ENCODE measurements at regions not wholly inside any gene's neighbourhood (a gene's known extent, or its start where the extent isn't known, plus 50 kb on each side); places are given as distances from the start of the nearest gene placed in this dataset.
A peak's percentile ranks its signal among the peaks of the same experiment; 100 is the strongest.

- Histone ChIP-seq H3K4me3 (no peak overlapping the region), H3K36me3 (ENCODE audit: low read depth) (no peaks in the 10 kb centered on the region), H3K9me3 (no peaks in the 10 kb centered on the region), H3K4me1 (ENCODE audit: low read depth) (no peaks in the 10 kb centered on the region)
- TF ChIP-seq CTCF (IDR thresholded peaks at IDR 0.05) = no peak
- ATAC-seq = no peak
- intact Hi-C loops (cut with DNase I, micrococcal nuclease) = no loop called here
- DNase-seq = no peak
These were observed 77.3 kb upstream of the KCNH7 start for GRCh38 chr2:162915858-162916257.

GRCh38 chr2:162914161-162914560 is 75.6 kb upstream of the KCNH7 start:
- no peaks in the 10 kb centered on the region for H3K36me3 ChIP-seq (ENCODE audit: low read depth)
- no peaks in the 10 kb centered on the region for H3K9me3 ChIP-seq
- intact Hi-C loops (cut with DNase I, micrococcal nuclease) = no loop called here
- H3K4me3 ChIP-seq = no peak overlapping the region
- DNase-seq = no peak
- no peaks in the 10 kb centered on the region for H3K4me1 ChIP-seq (ENCODE audit: low read depth)
- no peak for ATAC-seq
- no peak for TF ChIP-seq CTCF (IDR thresholded peaks at IDR 0.05)

- TF ChIP-seq CTCF (IDR thresholded peaks at IDR 0.05) = no peak
- Histone ChIP-seq H3K4me1 (ENCODE audit: low read depth) (no peaks in the 10 kb centered on the region), H3K36me3 (ENCODE audit: low read depth) (no peaks in the 10 kb centered on the region), H3K4me3 (no peak overlapping the region), H3K9me3 (no peaks in the 10 kb centered on the region)
- no peak for ATAC-seq
- DNase-seq = no peak
- intact Hi-C loops (cut with DNase I, micrococcal nuclease) = no loop called here
These were observed 74.2 kb upstream of the KCNH7 start for GRCh38 chr2:162912787-162913186.

GRCh38 chr2:162908567-162908966 is 70.0 kb upstream of the KCNH7 start:
- no peak for DNase-seq
- intact Hi-C loops (cut with DNase I, micrococcal nuclease) = no loop called here
- Histone ChIP-seq H3K4me3 (no peak overlapping the region), H3K9me3 (no peaks in the 10 kb centered on the region), H3K36me3 (ENCODE audit: low read depth) (no peaks in the 10 kb centered on the region), H3K4me1 (ENCODE audit: low read depth) (no peaks in the 10 kb centered on the region)
- no peak for ATAC-seq
- no peak for TF ChIP-seq CTCF (IDR thresholded peaks at IDR 0.05)

- TF ChIP-seq CTCF (IDR thresholded peaks at IDR 0.05) = peak; percentile 18
- H3K36me3 ChIP-seq (ENCODE audit: low read depth) = no peaks in the 10 kb centered on the region
- ATAC-seq = peak; percentile 40
- no peaks in the 10 kb centered on the region for H3K4me1 ChIP-seq (ENCODE audit: low read depth)
- H3K4me3 ChIP-seq = no peak overlapping the region
- intact Hi-C loops (cut with DNase I, micrococcal nuclease) = no loop called here
- H3K9me3 ChIP-seq = no peaks in the 10 kb centered on the region
- DNase-seq = no peak
These were observed 52.2 kb upstream of the KCNH7 start for GRCh38 chr2:162890690-162891311.

GRCh38 chr2:162888652-162889051 is 50.1 kb upstream of the KCNH7 start:
- no peak for ATAC-seq

More at GRCh38 chr2:162888652-162889051, 50.1 kb upstream of the KCNH7 start:
- DNase-seq = no peak
- intact Hi-C loops (cut with DNase I, micrococcal nuclease) = no loop called here
- no peak overlapping the region for H3K4me3 ChIP-seq
- H3K9me3 ChIP-seq = no peaks in the 10 kb centered on the region
- no peak for TF ChIP-seq CTCF (IDR thresholded peaks at IDR 0.05)
- no peaks in the 10 kb centered on the region for H3K36me3 ChIP-seq (ENCODE audit: low read depth)
- no peaks in the 10 kb centered on the region for H3K4me1 ChIP-seq (ENCODE audit: low read depth)

Measured in mucosa of descending colon (tissue), 3 donors.